ENCODE measurements at regions not wholly inside any gene's neighbourhood (a gene's known extent, or its start where the extent isn't known, plus 50 kb on each side); places are given as distances from the start of the nearest gene placed in this dataset.

- Histone ChIP-seq H4K20me1 (ENCODE audit: control insufficient read depth, insufficient read depth, low read depth, low read length) (no peaks in the 10 kb centered on the region), H3K9me2 (replicated peaks; ENCODE audit: control insufficient read depth, low read length) (no peaks in the 10 kb centered on the region), H3K36me3 (ENCODE audit: control insufficient read depth, low read length) (no peaks in the 10 kb centered on the region), H3K4me2 (ENCODE audit: low read length) (no peak overlapping the region), H3K4me1 (ENCODE audit: control insufficient read depth, low read length) (no peaks in the 10 kb centered on the region), H3F3A (ENCODE audit: control insufficient read depth, insufficient read depth) (no peaks in the 10 kb centered on the region), H3K4me3 (ENCODE audit: low read length) (no peak overlapping the region), H3K27me3 (ENCODE audit: control insufficient read depth, low read length) (no peaks in the 10 kb centered on the region), H3K9me3 (ENCODE audit: control insufficient read depth, insufficient read depth, low read length) (no peaks in the 10 kb centered on the region), H3K27ac (ENCODE audit: low read depth, low read length) (no peak overlapping the region), H3K79me2 (ENCODE audit: control insufficient read depth, low read length) (no peaks in the 10 kb centered on the region)
- TF ChIP-seq EZH2phosphoT487 (IDR thresholded peaks at IDR 0.05; ENCODE audit: borderline replicate concordance, low read length) (no peak), CTCF (IDR thresholded peaks at IDR 0.05; ENCODE audit: low read depth, low read length, poor library complexity, severe bottlenecking) (no peak)
These were observed 814.4 kb upstream of the RGS18 start for GRCh38 chr1:191343816-191344215.

GRCh38 chr1:191346381-191346780 is 811.9 kb upstream of the RGS18 start:
- Histone ChIP-seq H3K4me3 (ENCODE audit: low read length) (no peak overlapping the region), H3K9me2 (replicated peaks; ENCODE audit: control insufficient read depth, low read length) (no peaks in the 10 kb centered on the region), H3K27ac (ENCODE audit: low read depth, low read length) (no peak overlapping the region), H4K20me1 (ENCODE audit: control insufficient read depth, insufficient read depth, low read depth, low read length) (no peaks in the 10 kb centered on the region), H3K36me3 (ENCODE audit: control insufficient read depth, low read length) (no peaks in the 10 kb centered on the region), H3K9me3 (ENCODE audit: control insufficient read depth, insufficient read depth, low read length) (no peaks in the 10 kb centered on the region), H3F3A (ENCODE audit: control insufficient read depth, insufficient read depth) (no peaks in the 10 kb centered on the region), H3K79me2 (ENCODE audit: control insufficient read depth, low read length) (no peaks in the 10 kb centered on the region), H3K27me3 (ENCODE audit: control insufficient read depth, low read length) (no peaks in the 10 kb centered on the region), H3K4me1 (ENCODE audit: control insufficient read depth, low read length) (no peaks in the 10 kb centered on the region), H3K4me2 (ENCODE audit: low read length) (no peak overlapping the region)
- no peak for TF ChIP-seq CTCF (IDR thresholded peaks at IDR 0.05; ENCODE audit: low read depth, low read length, poor library complexity, severe bottlenecking)
- no peak for TF ChIP-seq EZH2phosphoT487 (IDR thresholded peaks at IDR 0.05; ENCODE audit: borderline replicate concordance, low read length)

- H3K4me2 ChIP-seq (ENCODE audit: low read length), result no peak overlapping the region
- H3F3A ChIP-seq (ENCODE audit: control insufficient read depth, insufficient read depth), result no peaks in the 10 kb centered on the region
- TF ChIP-seq EZH2phosphoT487 (IDR thresholded peaks at IDR 0.05; ENCODE audit: borderline replicate concordance, low read length), result no peak
- TF ChIP-seq CTCF (IDR thresholded peaks at IDR 0.05; ENCODE audit: low read depth, low read length, poor library complexity, severe bottlenecking), result no peak
- no peak overlapping the region for H3K27ac ChIP-seq (ENCODE audit: low read depth, low read length)
- no peak overlapping the region for H3K4me3 ChIP-seq (ENCODE audit: low read length)
- no peaks in the 10 kb centered on the region for H3K79me2 ChIP-seq (ENCODE audit: control insufficient read depth, low read length)
- no peaks in the 10 kb centered on the region for H3K9me2 ChIP-seq (replicated peaks; ENCODE audit: control insufficient read depth, low read length)
- H3K4me1 ChIP-seq (ENCODE audit: control insufficient read depth, low read length), result no peaks in the 10 kb centered on the region
- H3K9me3 ChIP-seq (ENCODE audit: control insufficient read depth, insufficient read depth, low read length), result no peaks in the 10 kb centered on the region
- no peaks in the 10 kb centered on the region for H4K20me1 ChIP-seq (ENCODE audit: control insufficient read depth, insufficient read depth, low read depth, low read length)
- no peaks in the 10 kb centered on the region for H3K36me3 ChIP-seq (ENCODE audit: control insufficient read depth, low read length)
- H3K27me3 ChIP-seq (ENCODE audit: control insufficient read depth, low read length), result no peaks in the 10 kb centered on the region
These were observed 809.9 kb upstream of the RGS18 start for GRCh38 chr1:191348328-191348727.

- Histone ChIP-seq H3F3A (ENCODE audit: control insufficient read depth, insufficient read depth) (no peaks in the 10 kb centered on the region), H3K4me1 (ENCODE audit: control insufficient read depth, low read length) (no peaks in the 10 kb centered on the region), H3K4me3 (ENCODE audit: low read length) (no peak overlapping the region), H3K27me3 (ENCODE audit: control insufficient read depth, low read length) (no peaks in the 10 kb centered on the region), H3K9me3 (ENCODE audit: control insufficient read depth, insufficient read depth, low read length) (no peaks in the 10 kb centered on the region), H3K79me2 (ENCODE audit: control insufficient read depth, low read length) (no peaks in the 10 kb centered on the region), H4K20me1 (ENCODE audit: control insufficient read depth, insufficient read depth, low read depth, low read length) (no peaks in the 10 kb centered on the region), H3K27ac (ENCODE audit: low read depth, low read length) (no peak overlapping the region), H3K4me2 (ENCODE audit: low read length) (no peak overlapping the region), H3K36me3 (ENCODE audit: control insufficient read depth, low read length) (no peaks in the 10 kb centered on the region), H3K9me2 (replicated peaks; ENCODE audit: control insufficient read depth, low read length) (no peaks in the 10 kb centered on the region)
- TF ChIP-seq CTCF (IDR thresholded peaks at IDR 0.05; ENCODE audit: low read depth, low read length, poor library complexity, severe bottlenecking) (no peak), EZH2phosphoT487 (IDR thresholded peaks at IDR 0.05; ENCODE audit: borderline replicate concordance, low read length) (no peak)
These were observed 807.3 kb upstream of the RGS18 start for GRCh38 chr1:191350938-191351337.
